ENCODE measurements at regions not wholly inside any gene's neighbourhood (a gene's known extent, or its start where the extent isn't known, plus 50 kb on each side); places are given as distances from the start of the nearest gene placed in this dataset.

GRCh38 chr1:70518106-70518505, 107.0 kb downstream of the CTH start:
- TF ChIP-seq TAF7 (tag; IDR thresholded peaks at IDR 0.05) (no peak), E2F1 (CRISPR knock-in tag; IDR thresholded peaks at IDR 0.05) (no peak), ZBTB33 (CRISPR knock-in tag; IDR thresholded peaks at IDR 0.05) (no peak)

All from K562 (cell line).